Kidney tubule cell (primary cell): ENCODE measurements at regions not wholly inside any gene's neighbourhood (a gene's known extent, or its start where the extent isn't known, plus 50 kb on each side); places are given as distances from the start of the nearest gene placed in this dataset.
A peak's percentile ranks its signal among the peaks of the same experiment; 100 is the strongest.
"Not testable (repeated sequence)": the region's sequence is repeated elsewhere in the genome, so short reads cannot be mapped to it uniquely, and the experiment has no call there.

ENCODE experiments used
- DNase-seq: peaks from one replicate; pipeline ENCODE4 v3.0.0-alpha.2; 2018; ENCODE audit warnings: low spot score

- no peak for DNase-seq
Observed at GRCh38 chr11:69869311-69869939, 50.2 kb upstream of the FGF3 start.

DNA sequence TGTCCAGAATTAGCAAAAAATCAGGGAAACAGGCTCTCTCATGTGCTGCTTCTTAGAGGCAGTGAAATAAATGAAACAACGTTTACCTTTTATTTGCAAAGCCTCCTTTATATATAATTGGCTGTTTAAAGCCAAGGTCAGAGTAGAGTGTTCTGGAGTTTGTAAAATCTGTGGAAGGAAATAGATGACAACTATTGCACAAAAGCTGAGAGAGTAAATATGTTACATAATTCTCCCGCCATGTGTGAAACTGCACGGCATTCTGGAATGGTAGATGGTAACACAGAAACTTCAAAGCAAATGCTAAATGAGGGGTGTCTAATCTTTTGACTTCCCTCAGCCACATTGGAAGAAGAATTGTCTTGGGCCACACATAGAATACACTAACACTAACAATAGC lies 51.5 kb upstream of the FGF3 start:
- DNase-seq: no peak

GRCh38 chr11:69873166-69874077 lies 54.2 kb upstream of the FGF3 start:
- DNase-seq: no peak

GRCh38 chr11:69874178-69874983 lies 55.2 kb upstream of the FGF3 start:
- no peak for DNase-seq

- DNase-seq: no peak
Observed at GRCh38 chr11:69874984-69875624, 55.9 kb upstream of the FGF3 start.

GRCh38 chr11:69876013-69876412 lies 56.8 kb upstream of the FGF3 start:
- no peak for DNase-seq

- peak; percentile 35 for DNase-seq
Observed at GRCh38 chr11:69877235-69877634, 58.0 kb upstream of the FGF3 start.

- DNase-seq: not testable (repeated sequence)
Observed at GRCh38 chr11:69877704-69878103, 58.5 kb upstream of the FGF3 start.

- DNase-seq: no peak
Observed at GRCh38 chr11:69878144-69878883, 59.1 kb upstream of the FGF3 start.

DNA sequence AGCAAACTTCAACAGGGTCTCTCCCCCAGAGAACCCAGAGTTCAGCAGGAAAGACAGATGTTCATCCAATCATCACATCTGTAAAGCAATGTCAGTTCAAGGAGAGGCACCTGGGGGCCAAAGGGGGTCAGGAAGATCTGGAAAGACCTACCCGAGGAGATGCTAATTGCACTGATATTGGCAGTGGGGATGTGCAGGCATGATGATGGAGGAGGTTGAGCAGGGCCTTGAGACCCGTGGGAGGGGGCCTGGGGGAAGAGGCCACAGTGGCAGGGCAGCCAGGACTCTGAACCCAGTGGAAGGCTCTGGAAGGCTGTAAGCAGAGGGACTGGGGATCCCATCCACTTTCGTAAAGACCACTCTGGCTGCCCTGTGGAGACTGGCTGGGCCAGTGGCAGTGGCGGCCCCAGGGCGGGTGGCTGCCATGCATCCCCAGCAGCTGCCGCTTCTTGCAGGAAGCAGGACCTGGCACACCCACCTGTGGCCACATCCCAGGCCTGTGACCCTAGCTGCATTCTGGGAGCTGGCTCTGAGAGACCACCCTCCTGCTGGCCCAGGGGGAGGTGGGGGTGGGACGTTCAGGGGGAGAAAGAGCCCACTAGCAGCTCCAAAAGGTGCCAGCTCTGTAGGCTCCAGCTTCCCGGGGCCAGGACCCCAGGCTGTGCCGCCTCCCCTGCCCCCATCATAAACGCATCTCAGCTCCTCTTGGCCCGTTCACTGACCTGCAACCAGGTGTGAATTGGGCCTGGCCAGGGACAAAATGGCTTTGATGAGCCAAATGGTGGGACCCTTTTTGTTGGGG lies 59.9 kb upstream of the FGF3 start:
- no peak for DNase-seq

GRCh38 chr11:69879729-69880005 lies 60.5 kb upstream of the FGF3 start:
- no peak for DNase-seq

DNA sequence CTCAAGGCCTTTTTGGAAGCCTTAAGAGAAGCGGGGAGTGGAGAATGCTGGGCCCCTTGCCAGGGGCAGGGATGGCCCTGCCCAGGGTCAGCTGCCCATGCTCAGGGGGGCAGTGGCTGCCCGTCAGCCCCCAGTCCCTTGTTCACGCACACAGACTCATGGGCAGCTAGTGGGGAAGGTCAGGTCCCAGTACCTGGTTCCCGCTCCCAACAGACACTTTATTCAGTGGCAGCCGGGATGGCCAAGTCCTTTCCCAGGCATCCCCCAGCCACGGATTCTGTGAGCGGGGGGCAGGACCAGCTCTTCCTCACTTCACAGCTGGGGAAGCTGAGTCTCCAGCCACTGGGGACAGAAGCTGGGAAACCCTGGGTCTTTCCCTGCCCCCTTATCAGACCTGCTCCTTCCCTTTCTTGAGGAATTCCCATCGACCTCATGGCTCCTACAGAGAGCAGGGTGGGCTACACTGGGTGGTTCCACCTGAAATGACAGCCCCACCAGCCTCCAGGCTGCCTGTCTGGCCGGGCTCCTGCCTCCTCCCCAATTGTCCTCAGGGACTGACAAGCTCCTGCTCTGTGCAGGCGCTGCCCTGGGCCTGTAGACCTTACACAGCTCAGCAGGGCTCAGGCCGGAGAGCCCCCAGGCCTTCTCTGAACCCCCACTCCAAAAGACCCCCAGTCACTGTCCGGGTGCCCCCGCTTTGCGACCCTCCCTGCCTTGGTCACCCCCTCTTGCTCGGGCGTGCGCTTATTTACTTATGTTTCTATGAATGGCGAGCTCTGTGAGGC lies 61.0 kb upstream of the FGF3 start:
- DNase-seq: no peak

DNA sequence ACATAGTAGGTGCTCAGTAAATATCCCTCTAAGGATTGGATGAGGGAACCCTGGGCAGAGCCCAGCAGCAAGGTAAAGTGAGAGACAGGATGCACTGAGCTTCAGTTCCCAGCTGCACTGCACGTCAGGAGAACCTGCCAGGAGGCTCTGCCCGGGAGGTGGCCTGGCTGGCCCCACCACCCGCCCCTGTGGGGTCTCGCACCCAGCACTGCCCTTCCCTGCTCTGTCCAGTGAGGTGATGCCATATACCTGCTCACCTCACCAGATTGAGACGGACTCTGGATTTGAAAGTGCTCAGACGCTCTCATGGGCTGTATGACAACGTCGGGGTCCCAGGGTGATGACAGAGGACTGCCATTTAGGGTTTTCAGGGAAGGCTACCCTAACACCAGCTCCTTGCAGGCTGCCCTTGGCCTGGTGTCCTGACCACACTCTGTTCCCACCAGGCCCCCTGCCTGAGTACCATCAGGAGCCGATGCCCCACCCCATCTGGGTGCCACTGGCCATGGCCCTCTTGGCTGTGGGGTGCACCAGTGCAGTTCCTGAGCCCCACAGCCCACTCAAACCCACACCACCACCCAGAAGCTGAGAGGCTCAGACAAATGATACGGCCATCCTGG lies 61.7 kb upstream of the FGF3 start:
- DNase-seq: no peak

DNA sequence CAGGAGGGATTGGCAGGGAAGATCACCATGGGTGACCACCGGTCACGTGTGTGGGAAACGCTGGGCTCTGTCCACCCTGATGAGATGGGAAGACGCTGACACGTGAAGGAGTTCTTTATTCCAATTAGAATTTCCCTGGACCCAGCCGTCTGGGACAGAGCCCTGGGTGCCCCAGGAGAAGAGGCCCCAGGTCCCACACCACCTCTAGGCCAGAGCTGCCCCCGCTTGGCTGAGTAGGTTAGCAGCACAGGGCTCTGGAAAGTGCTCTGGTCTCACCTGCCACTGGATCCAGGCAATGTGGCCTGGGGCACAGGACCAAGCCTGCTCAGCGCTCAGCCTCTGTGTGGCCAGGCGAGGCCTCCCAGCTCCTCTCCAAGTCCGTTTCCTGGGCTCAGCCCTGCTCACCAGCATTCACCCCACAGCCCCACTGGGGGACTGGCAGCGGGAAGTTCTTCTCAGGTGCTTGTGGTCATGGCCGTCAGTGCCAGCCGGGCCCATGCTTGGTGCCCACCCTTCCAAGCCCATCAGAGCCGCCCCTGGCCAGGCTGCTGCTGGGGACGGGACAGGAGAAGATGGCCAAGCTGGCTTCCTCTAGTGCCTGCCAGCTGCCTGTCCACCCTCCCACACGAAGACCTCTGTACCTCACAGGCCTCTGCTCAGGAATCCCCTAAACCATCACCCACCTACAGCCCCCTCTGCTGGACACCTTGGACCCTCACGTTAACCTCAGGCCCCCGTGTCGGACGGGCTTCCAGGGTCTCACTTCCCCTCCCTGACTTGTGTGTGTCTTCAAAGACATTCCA lies 62.5 kb upstream of the FGF3 start:
- DNase-seq: no peak

- DNase-seq: no peak
Observed at GRCh38 chr11:69882270-69882608, 63.0 kb upstream of the FGF3 start.

GRCh38 chr11:69883292-69884255 lies 64.4 kb upstream of the FGF3 start:
- no peak for DNase-seq

DNA sequence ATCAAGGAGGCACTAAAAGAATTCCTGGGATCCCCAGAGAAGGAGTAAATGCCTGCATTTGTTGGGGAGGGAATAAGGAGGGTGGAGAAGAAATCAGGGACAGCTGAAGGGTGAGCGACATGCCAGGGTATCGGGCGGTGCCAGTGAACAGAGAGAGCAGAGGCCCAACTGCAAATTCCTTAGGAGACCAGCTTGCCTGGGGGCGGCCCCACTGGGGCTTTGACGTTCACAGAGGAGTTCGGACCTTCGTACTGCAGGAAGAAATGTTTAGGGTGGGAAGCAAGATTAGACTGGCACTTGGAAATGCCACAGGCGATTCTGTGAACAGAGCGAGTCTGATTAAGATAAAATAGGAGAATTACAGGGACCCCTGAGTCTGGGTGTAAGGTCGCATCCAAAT lies 65.1 kb upstream of the FGF3 start:
- DNase-seq: no peak

- DNase-seq: no peak
Observed at GRCh38 chr11:69884751-69885150, 65.5 kb upstream of the FGF3 start.
